Transverse colon (tissue), 3 donors: ENCODE measurements at regions not wholly inside any gene's neighbourhood (a gene's known extent, or its start where the extent isn't known, plus 50 kb on each side); places are given as distances from the start of the nearest gene placed in this dataset.

Experiments used
- CTCF ChIP-seq, 5 experiments: fragments of 200-600 bp in 3 of 5; fragments of 450-650 bp in 2 of 5; sonication (generic) in 3 of 5; IDR thresholded peaks; 1 replicate in 2 of 5; 2 replicates in 3 of 5; pipeline ENCODE4 v1.5.1; 2016 to 2017; ENCODE audit warnings: antibody characterized with exemption in 5 of 5, inconsistent platforms in 3 of 5, mild to moderate bottlenecking in 2 of 5, moderate library complexity in 1 of 5
- EP300 ChIP-seq: sonication (generic); formaldehyde crosslinking; IDR thresholded peaks from one replicate; pipeline ENCODE4 v1.6.1; 2017; ENCODE audit warnings: antibody characterized with exemption, low read depth
- POLR2A ChIP-seq: fragments of 450-650 bp; IDR thresholded peaks from one replicate; pipeline ENCODE4 v1.6.1; 2016; ENCODE audit warnings: antibody characterized with exemption, mild to moderate bottlenecking, moderate library complexity

GRCh38 chr6:90356012-90356421 is 59.4 kb upstream of the BACH2 start:
- TF ChIP-seq CTCF (IDR thresholded peaks at IDR 0.05), result no peak
- no peak for TF ChIP-seq POLR2A
- no peak for TF ChIP-seq EP300
